ENCODE measurements at regions not wholly inside any gene's neighbourhood (a gene's known extent, or its start where the extent isn't known, plus 50 kb on each side); places are given as distances from the start of the nearest gene placed in this dataset.

DNA sequence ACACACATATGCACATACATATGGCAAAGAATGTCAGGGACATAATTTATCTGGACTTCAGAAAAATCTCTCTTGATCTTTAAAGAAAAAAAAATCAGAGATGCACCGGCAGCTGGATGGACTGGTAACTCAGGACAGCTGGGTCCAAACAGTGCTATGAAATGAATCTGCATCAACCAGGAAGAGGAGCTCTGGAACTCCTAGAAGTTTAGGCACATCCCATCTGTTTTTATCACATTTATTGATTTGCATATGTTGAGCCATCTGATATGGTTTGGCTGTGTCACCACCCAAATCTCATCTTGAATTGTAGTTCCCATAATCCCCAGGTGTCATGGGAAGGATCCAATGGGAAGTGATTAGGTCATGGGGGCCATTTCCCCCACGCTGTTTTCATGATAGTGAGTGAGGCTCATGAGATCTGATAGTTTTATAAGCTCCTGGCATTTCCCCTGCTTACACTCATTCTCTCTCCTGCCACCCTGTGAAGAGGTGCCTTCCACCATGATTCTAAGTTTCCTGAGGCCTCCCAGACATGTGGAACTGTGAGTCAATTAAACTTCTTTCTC, 87.7 kb upstream of the AKIP1 start:
- TF ChIP-seq, protein P1, sequence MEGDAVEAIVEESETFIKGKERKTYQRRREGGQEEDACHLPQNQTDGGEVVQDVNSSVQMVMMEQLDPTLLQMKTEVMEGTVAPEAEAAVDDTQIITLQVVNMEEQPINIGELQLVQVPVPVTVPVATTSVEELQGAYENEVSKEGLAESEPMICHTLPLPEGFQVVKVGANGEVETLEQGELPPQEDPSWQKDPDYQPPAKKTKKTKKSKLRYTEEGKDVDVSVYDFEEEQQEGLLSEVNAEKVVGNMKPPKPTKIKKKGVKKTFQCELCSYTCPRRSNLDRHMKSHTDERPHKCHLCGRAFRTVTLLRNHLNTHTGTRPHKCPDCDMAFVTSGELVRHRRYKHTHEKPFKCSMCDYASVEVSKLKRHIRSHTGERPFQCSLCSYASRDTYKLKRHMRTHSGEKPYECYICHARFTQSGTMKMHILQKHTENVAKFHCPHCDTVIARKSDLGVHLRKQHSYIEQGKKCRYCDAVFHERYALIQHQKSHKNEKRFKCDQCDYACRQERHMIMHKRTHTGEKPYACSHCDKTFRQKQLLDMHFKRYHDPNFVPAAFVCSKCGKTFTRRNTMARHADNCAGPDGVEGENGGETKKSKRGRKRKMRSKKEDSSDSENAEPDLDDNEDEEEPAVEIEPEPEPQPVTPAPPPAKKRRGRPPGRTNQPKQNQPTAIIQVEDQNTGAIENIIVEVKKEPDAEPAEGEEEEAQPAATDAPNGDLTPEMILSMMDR (IDR thresholded peaks at IDR 0.05): no peak
- no peak for TF ChIP-seq POLR2A (IDR thresholded peaks at IDR 0.05)
